IMR-90 (cell line): ENCODE measurements at regions not wholly inside any gene's neighbourhood (a gene's known extent, or its start where the extent isn't known, plus 50 kb on each side); places are given as distances from the start of the nearest gene placed in this dataset.

ENCODE experiments used
- BHLHE40 ChIP-seq: fragments of 150-350 bp; IDR thresholded peaks from 2 replicates; pipeline ENCODE4 v1.6.1; 2016; ENCODE audit warnings: mild to moderate bottlenecking, low read depth, low read length
- CEBPB ChIP-seq: IDR thresholded peaks from 2 replicates; pipeline ENCODE4 v1.6.1; 2012; ENCODE audit warnings: low read depth, low read length, improper control_type of control experiment
- CTCF ChIP-seq: conservative IDR thresholded peaks from 2 replicates; pipeline ENCODE4 v1.5.1; 2012; ENCODE audit warnings: mild to moderate bottlenecking, low read depth, low read length, improper control_type of control experiment
- FOS ChIP-seq: fragments of 150-350 bp; IDR thresholded peaks from 2 replicates; pipeline ENCODE4 v1.6.1; 2016; ENCODE audit warnings: low read depth, low read length
- MAFK ChIP-seq: IDR thresholded peaks from 2 replicates; pipeline ENCODE4 v1.6.1; 2012; ENCODE audit warnings: low read depth, low read length, improper control_type of control experiment
- MAZ ChIP-seq: IDR thresholded peaks from 2 replicates; pipeline ENCODE4 v1.6.1; 2012; ENCODE audit warnings: low read depth, mild to moderate bottlenecking, low read length, improper control_type of control experiment, moderate library complexity, borderline replicate concordance
- MXI1 ChIP-seq: IDR thresholded peaks from 2 replicates; pipeline ENCODE4 v1.6.1; 2012; ENCODE audit warnings: low read depth, mild to moderate bottlenecking, low read length, moderate library complexity, borderline replicate concordance
- NFE2L2 ChIP-seq: fragments of 150-350 bp; IDR thresholded peaks from 2 replicates; pipeline ENCODE4 v1.6.1; 2016; ENCODE audit warnings: low read depth, mild to moderate bottlenecking, low read length
- POLR2A ChIP-seq: IDR thresholded peaks from 2 replicates; pipeline ENCODE4 v1.6.1; 2012; ENCODE audit warnings: mild to moderate bottlenecking, low read depth, low read length
- RAD21 ChIP-seq: IDR thresholded peaks from 2 replicates; pipeline ENCODE4 v1.6.1; 2012; ENCODE audit warnings: low read length, improper control_type of control experiment
- RCOR1 ChIP-seq: IDR thresholded peaks from 2 replicates; pipeline ENCODE4 v1.6.1; 2012; ENCODE audit warnings: mild to moderate bottlenecking, low read length, improper control_type of control experiment; ENCODE audit not compliant: insufficient replicate concordance
- RFX5 ChIP-seq: IDR thresholded peaks from 2 replicates; pipeline ENCODE4 v1.8.0; 2012; ENCODE audit warnings: low read depth, mild to moderate bottlenecking, low read length, moderate library complexity
- SMC3 ChIP-seq: fragments of 150-350 bp; IDR thresholded peaks from 2 replicates; pipeline ENCODE4 v1.6.1; 2016; ENCODE audit warnings: low read depth, mild to moderate bottlenecking, antibody characterized with exemption, low read length, moderate library complexity
- TF ChIP-seq, protein P1 (sequence below): fragments of 150-350 bp; IDR thresholded peaks from 2 replicates; pipeline ENCODE4 v1.6.1; 2017; ENCODE audit warnings: mild to moderate bottlenecking, antibody characterized with exemption, low read length, low read depth

DNA sequence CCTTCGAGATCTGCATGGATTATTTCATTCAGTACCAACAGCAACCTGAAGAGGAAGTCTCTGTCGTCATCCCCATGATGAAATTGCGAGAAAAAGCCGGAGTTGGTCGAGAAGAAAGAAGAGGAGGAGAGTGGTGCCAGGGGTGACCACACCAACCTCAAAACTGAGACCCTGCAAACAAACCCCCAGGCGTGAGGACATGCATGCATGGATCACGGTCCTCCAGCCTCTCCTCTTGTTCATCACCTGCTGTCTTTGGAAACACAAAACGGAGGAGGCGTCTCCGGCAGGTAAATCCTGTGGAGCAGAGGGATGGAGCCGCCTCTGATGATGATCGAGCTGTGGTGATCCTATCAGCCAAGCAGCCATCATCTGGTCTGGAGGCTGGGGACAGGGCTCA is 114.4 kb upstream of the IRX2 start:
- TF ChIP-seq CTCF = no peak
- no peak for TF ChIP-seq RAD21
- no peak for TF ChIP-seq BHLHE40
- no peak for TF ChIP-seq RCOR1
- no peak for TF ChIP-seq MAFK
- no peak for TF ChIP-seq CEBPB
- TF ChIP-seq MAZ = no peak
- TF ChIP-seq RFX5 = no peak
- TF ChIP-seq POLR2A = no peak
- TF ChIP-seq, protein P1, sequence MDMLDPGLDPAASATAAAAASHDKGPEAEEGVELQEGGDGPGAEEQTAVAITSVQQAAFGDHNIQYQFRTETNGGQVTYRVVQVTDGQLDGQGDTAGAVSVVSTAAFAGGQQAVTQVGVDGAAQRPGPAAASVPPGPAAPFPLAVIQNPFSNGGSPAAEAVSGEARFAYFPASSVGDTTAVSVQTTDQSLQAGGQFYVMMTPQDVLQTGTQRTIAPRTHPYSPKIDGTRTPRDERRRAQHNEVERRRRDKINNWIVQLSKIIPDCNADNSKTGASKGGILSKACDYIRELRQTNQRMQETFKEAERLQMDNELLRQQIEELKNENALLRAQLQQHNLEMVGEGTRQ = no peak
- no peak for TF ChIP-seq NFE2L2
- no peak for TF ChIP-seq SMC3
- no peak for TF ChIP-seq FOS
- TF ChIP-seq MXI1 = no peak
